ENCODE measurements at regions not wholly inside any gene's neighbourhood (a gene's known extent, or its start where the extent isn't known, plus 50 kb on each side); places are given as distances from the start of the nearest gene placed in this dataset.
A peak's percentile ranks its signal among the peaks of the same experiment; 100 is the strongest.

GRCh38 chr5:172588380-172588779 lies 52.7 kb upstream of the NEURL1B start:
- TF ChIP-seq CTCF (conservative IDR thresholded peaks at IDR 0.05; ENCODE audit: control insufficient read depth, insufficient read depth, low read depth, low read length), result no peak
- H3K4me3 ChIP-seq (ENCODE audit: control insufficient read depth, low read depth, low read length), result no peak overlapping the region
- DNase-seq (ENCODE audit: low read depth), result no peak

- no peak for DNase-seq (ENCODE audit: low read depth)
- H3K4me3 ChIP-seq (ENCODE audit: control insufficient read depth, low read depth, low read length), result no peak overlapping the region
- TF ChIP-seq CTCF (conservative IDR thresholded peaks at IDR 0.05; ENCODE audit: control insufficient read depth, insufficient read depth, low read depth, low read length), result no peak
Measured at GRCh38 chr5:172587061-172587405, 54.0 kb upstream of the NEURL1B start.

- no peak for DNase-seq (ENCODE audit: low read depth)
- TF ChIP-seq CTCF (conservative IDR thresholded peaks at IDR 0.05; ENCODE audit: control insufficient read depth, insufficient read depth, low read depth, low read length), result no peak
- no peak overlapping the region for H3K4me3 ChIP-seq (ENCODE audit: control insufficient read depth, low read depth, low read length)
Measured at GRCh38 chr5:172586125-172587060, 54.7 kb upstream of the NEURL1B start.

- TF ChIP-seq CTCF (conservative IDR thresholded peaks at IDR 0.05; ENCODE audit: control insufficient read depth, insufficient read depth, low read depth, low read length), result no peak
Measured at GRCh38 chr5:172585114-172585513, 55.9 kb upstream of the NEURL1B start.

GRCh38 chr5:172584638-172585037 lies 56.4 kb upstream of the NEURL1B start:
- H3K4me3 ChIP-seq (ENCODE audit: control insufficient read depth, low read depth, low read length), result no peak overlapping the region
- DNase-seq (ENCODE audit: low read depth), result no peak
- no peak for TF ChIP-seq CTCF (conservative IDR thresholded peaks at IDR 0.05; ENCODE audit: control insufficient read depth, insufficient read depth, low read depth, low read length)

More at GRCh38 chr5:172585114-172585513, 55.9 kb upstream of the NEURL1B start:
- no peak for DNase-seq (ENCODE audit: low read depth)
- no peak overlapping the region for H3K4me3 ChIP-seq (ENCODE audit: control insufficient read depth, low read depth, low read length)

- no peak overlapping the region for H3K4me3 ChIP-seq (ENCODE audit: control insufficient read depth, low read depth, low read length)
- TF ChIP-seq CTCF (conservative IDR thresholded peaks at IDR 0.05; ENCODE audit: control insufficient read depth, insufficient read depth, low read depth, low read length), result no peak
- peak; percentile 9 for DNase-seq (ENCODE audit: low read depth)
Measured at GRCh38 chr5:172583931-172584511, 57.0 kb upstream of the NEURL1B start.

Data from fibroblast of mammary gland (primary cell).